Mucosa of rectum (tissue), 2 donors: ENCODE measurements at regions not wholly inside any gene's neighbourhood (a gene's known extent, or its start where the extent isn't known, plus 50 kb on each side); places are given as distances from the start of the nearest gene placed in this dataset.

Experiments used
- H3K27ac ChIP-seq, 2 donors: one replicate each; pipeline ENCODE4 v1.7.0; 2013; ENCODE audit warnings: inconsistent platforms in 2 of 2, low read depth in 2 of 2, low read length in 2 of 2
- H3K27me3 ChIP-seq, 2 donors: one replicate each; pipeline ENCODE4 v1.7.0; 2013; ENCODE audit warnings: low read length in 2 of 2; ENCODE audit not compliant: control insufficient read depth in 2 of 2, insufficient read depth in 2 of 2
- H3K36me3 ChIP-seq, 2 donors: one replicate each; pipeline ENCODE4 v1.7.0; 2013; ENCODE audit warnings: low read length in 2 of 2; ENCODE audit not compliant: control insufficient read depth in 2 of 2, insufficient read depth in 2 of 2
- H3K4me1 ChIP-seq, 2 donors: one replicate each; pipeline ENCODE4 v1.7.0; 2013; ENCODE audit warnings: low read length in 2 of 2, mild to moderate bottlenecking in 1 of 2; ENCODE audit not compliant: control insufficient read depth in 2 of 2, insufficient read depth in 2 of 2
- H3K4me3 ChIP-seq, 2 donors: one replicate each; pipeline ENCODE4 v1.7.0; 2013; ENCODE audit warnings: low read length in 2 of 2
- H3K9ac ChIP-seq, 2 donors: one replicate each; pipeline ENCODE4 v1.7.0; 2013; ENCODE audit warnings: low read length in 2 of 2, low read depth in 1 of 2, mild to moderate bottlenecking in 1 of 2
- H3K9me3 ChIP-seq, 2 donors: one replicate each; pipeline ENCODE4 v1.7.0; 2013; ENCODE audit warnings: low read length in 2 of 2; ENCODE audit not compliant: control insufficient read depth in 2 of 2
- donor health status: healthy.
- donor health status: Normal muscosa, but diverticular disease.

GRCh38 chr11:128201801-128202200 lies 385.6 kb downstream of the ETS1 start:
- Histone ChIP-seq H3K4me1 (no peaks in the 10 kb centered on the region), H3K27me3 (no peaks in the 10 kb centered on the region), H3K4me3 (no peak overlapping the region), H3K27ac (no peak overlapping the region), H3K36me3 (no peaks in the 10 kb centered on the region), H3K9me3 (no peaks in the 10 kb centered on the region), H3K9ac (no peak overlapping the region)

- Histone ChIP-seq H3K4me3 (no peak overlapping the region), H3K36me3 (no peaks in the 10 kb centered on the region), H3K27me3 (no peaks in the 10 kb centered on the region), H3K9me3 (no peaks in the 10 kb centered on the region), H3K9ac (no peak overlapping the region), H3K27ac (no peak overlapping the region), H3K4me1 (no peaks in the 10 kb centered on the region)
These were observed 386.3 kb downstream of the ETS1 start for GRCh38 chr11:128201009-128201408.

GRCh38 chr11:128200467-128200866 lies 386.9 kb downstream of the ETS1 start:
- H3K9ac ChIP-seq = no peak overlapping the region
- no peaks in the 10 kb centered on the region for H3K36me3 ChIP-seq
- no peak overlapping the region for H3K4me3 ChIP-seq
- no peak overlapping the region for H3K27ac ChIP-seq
- H3K9me3 ChIP-seq = no peaks in the 10 kb centered on the region
- H3K27me3 ChIP-seq = no peaks in the 10 kb centered on the region
- no peaks in the 10 kb centered on the region for H3K4me1 ChIP-seq

GRCh38 chr11:128198216-128198772 lies 389.1 kb downstream of the ETS1 start:
- Histone ChIP-seq H3K9ac (no peak overlapping the region), H3K27me3 (no peaks in the 10 kb centered on the region), H3K4me3 (no peak overlapping the region), H3K9me3 (no peaks in the 10 kb centered on the region), H3K27ac (no peak overlapping the region), H3K4me1 (no peaks in the 10 kb centered on the region), H3K36me3 (no peaks in the 10 kb centered on the region)

GRCh38 chr11:128196235-128196634 lies 391.1 kb downstream of the ETS1 start:
- Histone ChIP-seq H3K27me3 (no peaks in the 10 kb centered on the region), H3K9ac (no peak overlapping the region), H3K4me1 (no peaks in the 10 kb centered on the region), H3K9me3 (no peaks in the 10 kb centered on the region), H3K4me3 (no peak overlapping the region), H3K36me3 (no peaks in the 10 kb centered on the region), H3K27ac (no peak overlapping the region)

- Histone ChIP-seq H3K27me3 (no peaks in the 10 kb centered on the region), H3K4me1 (no peaks in the 10 kb centered on the region), H3K9me3 (no peaks in the 10 kb centered on the region), H3K27ac (no peak overlapping the region), H3K9ac (no peak overlapping the region), H3K36me3 (no peaks in the 10 kb centered on the region), H3K4me3 (no peak overlapping the region)
These were observed 391.6 kb downstream of the ETS1 start for GRCh38 chr11:128195756-128196155.

- no peak overlapping the region for H3K9ac ChIP-seq
- H3K4me1 ChIP-seq = no peaks in the 10 kb centered on the region
- H3K27ac ChIP-seq = no peak overlapping the region
These were observed 392.2 kb downstream of the ETS1 start for GRCh38 chr11:128195057-128195751.

GRCh38 chr11:128194216-128194615 lies 393.1 kb downstream of the ETS1 start:
- H3K9ac ChIP-seq = no peak overlapping the region
- H3K4me1 ChIP-seq = no peaks in the 10 kb centered on the region
- H3K4me3 ChIP-seq = no peak overlapping the region
- H3K9me3 ChIP-seq = no peaks in the 10 kb centered on the region
- H3K36me3 ChIP-seq = no peaks in the 10 kb centered on the region
- H3K27ac ChIP-seq = no peak overlapping the region
- no peaks in the 10 kb centered on the region for H3K27me3 ChIP-seq

More at GRCh38 chr11:128195057-128195751, 392.2 kb downstream of the ETS1 start:
- H3K4me3 ChIP-seq = no peak overlapping the region
- H3K9me3 ChIP-seq = no peaks in the 10 kb centered on the region
- no peaks in the 10 kb centered on the region for H3K36me3 ChIP-seq
- H3K27me3 ChIP-seq = no peaks in the 10 kb centered on the region

- H3K27ac ChIP-seq = no peak overlapping the region
- no peak overlapping the region for H3K4me3 ChIP-seq
- no peaks in the 10 kb centered on the region for H3K36me3 ChIP-seq
- no peaks in the 10 kb centered on the region for H3K9me3 ChIP-seq
- no peak overlapping the region for H3K9ac ChIP-seq
- H3K27me3 ChIP-seq = no peaks in the 10 kb centered on the region
- H3K4me1 ChIP-seq = no peaks in the 10 kb centered on the region
These were observed 393.7 kb downstream of the ETS1 start for GRCh38 chr11:128193615-128194014.

- Histone ChIP-seq H3K9ac (no peak overlapping the region), H3K4me3 (no peak overlapping the region), H3K27ac (no peak overlapping the region), H3K4me1 (no peaks in the 10 kb centered on the region), H3K36me3 (no peaks in the 10 kb centered on the region), H3K27me3 (no peaks in the 10 kb centered on the region), H3K9me3 (no peaks in the 10 kb centered on the region)
These were observed 397.0 kb downstream of the ETS1 start for GRCh38 chr11:128190312-128190711.
